Aorta (tissue), 5 donors: ENCODE measurements at regions not wholly inside any gene's neighbourhood (a gene's known extent, or its start where the extent isn't known, plus 50 kb on each side); places are given as distances from the start of the nearest gene placed in this dataset.

ENCODE experiments used
- ATAC-seq: fragments of 200-7000 bp; cut with Tn5 transposase; one replicate; pipeline ENCODE4 v1.9.1; 2022; ENCODE audit warnings: moderate library complexity; ENCODE audit not compliant: low FRiP score
- DNase-seq, 2 donors: peaks; one replicate each; pipeline ENCODE4 v3.0.0-alpha.2; 2020
- H3K27ac ChIP-seq, 2 donors: one replicate each; pipeline ENCODE4 v1.5.1; 2013; ENCODE audit warnings: low read length in 2 of 2, mild to moderate bottlenecking in 2 of 2, moderate library complexity in 2 of 2, control low read depth in 1 of 2, inconsistent platforms in 1 of 2, low read depth in 1 of 2
- H3K27me3 ChIP-seq, 2 donors: one replicate each; pipeline ENCODE4 v1.6.1; 2013; ENCODE audit warnings: control low read depth in 1 of 2, low read length in 1 of 2, mild to moderate bottlenecking in 1 of 2, moderate library complexity in 1 of 2; ENCODE audit not compliant: insufficient read depth in 2 of 2, control insufficient read depth in 1 of 2
- H3K36me3 ChIP-seq, 2 donors: one replicate each; pipeline ENCODE4 v1.6.1; 2013; ENCODE audit warnings: control low read depth in 1 of 2, low read length in 1 of 2, mild to moderate bottlenecking in 1 of 2; ENCODE audit not compliant: insufficient read depth in 2 of 2, control insufficient read depth in 1 of 2
- H3K4me1 ChIP-seq, 2 donors: one replicate each; pipeline ENCODE4 v1.6.1; 2013; ENCODE audit warnings: low read length in 2 of 2, control low read depth in 1 of 2, mild to moderate bottlenecking in 1 of 2, moderate library complexity in 1 of 2; ENCODE audit not compliant: insufficient read depth in 2 of 2, control insufficient read depth in 1 of 2
- H3K4me3 ChIP-seq, 2 donors: one replicate each; pipeline ENCODE4 v1.5.1; 2013; ENCODE audit warnings: low read length in 2 of 2, control low read depth in 1 of 2, mild to moderate bottlenecking in 1 of 2
- H3K9me3 ChIP-seq: one replicate; pipeline ENCODE4 v1.6.1; 2013; ENCODE audit warnings: mild to moderate bottlenecking, low read length; ENCODE audit not compliant: control insufficient read depth
- WGBS, 2 donors: extraction: QIAGEN DNeasy Blood & Tissue Kit; methylation state at CpG; one replicate each; pipeline ENCODE4 v1.1.7; 2013; 5-methylcytosine and 5-hydroxymethylcytosine counted together
- intact Hi-C, 2 donors: fragments of 100-400 bp; cut with DNase I; formaldehyde crosslinking; loops; one replicate each; pipeline versions ENCODE4 v1.14.2 to v1.15.0; 2022
- donor health status: healthy with polysubstance abuse.
- donor health status: Bipolar disorder and iron deficiency.
- donor health status: DM: no; HTN: no; CAD: no.
- donor health status: DM: no; HTN: no; CAD: no.
- donor health status: DM: yes; HTN: yes; CAD: no.

- Histone ChIP-seq H3K27me3 (no peaks in the 10 kb centered on the region), H3K27ac (no peak overlapping the region), H3K4me1 (no peaks in the 10 kb centered on the region), H3K9me3 (peaks cover 1% of the 10 kb centered on the region), H3K4me3 (no peak overlapping the region), H3K36me3 (no peaks in the 10 kb centered on the region)
- 76 to 77% methylated on average over 8 of the region's 8 CpGs for WGBS, 2 donors
- DNase-seq (no peak), ATAC-seq (no peak)
- intact Hi-C loops: no loop called here
Observed at GRCh38 chr3:182117131-182117530, 405.4 kb downstream of the SOX2 start.

DNA sequence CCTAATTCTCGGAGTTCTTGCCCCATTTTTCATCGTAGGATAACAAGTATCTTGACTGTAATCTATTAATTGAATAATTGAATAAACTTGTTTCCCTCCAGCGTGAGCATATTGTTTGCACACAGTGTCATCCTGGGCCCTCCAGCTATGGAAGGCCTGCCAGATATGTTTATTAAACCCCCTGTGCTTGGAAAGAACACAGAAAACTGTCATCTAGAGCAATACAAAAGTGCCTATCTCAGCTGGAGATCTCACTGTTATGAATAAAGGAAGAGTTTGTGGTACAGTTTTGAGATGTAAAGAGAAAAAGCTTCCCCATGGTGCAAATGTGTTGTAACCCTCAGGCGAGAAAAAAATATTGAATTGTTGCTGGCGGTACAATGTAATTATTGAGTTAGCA lies 405.9 kb downstream of the SOX2 start:
- WGBS, 2 donors: 79 to 82% methylated on average over 5 of the region's 5 CpGs
- H3K27ac ChIP-seq: no peak overlapping the region
- H3K4me1 ChIP-seq: no peaks in the 10 kb centered on the region
- DNase-seq (no peak), ATAC-seq (no peak)
- H3K27me3 ChIP-seq: no peaks in the 10 kb centered on the region
- intact Hi-C loops: no loop called here
- no peaks in the 10 kb centered on the region for H3K36me3 ChIP-seq
- peaks cover 1% of the 10 kb centered on the region for H3K9me3 ChIP-seq
- H3K4me3 ChIP-seq: no peak overlapping the region

GRCh38 chr3:182118066-182118465 lies 406.3 kb downstream of the SOX2 start:
- ATAC-seq (no peak), DNase-seq (no peak)
- Histone ChIP-seq H3K4me1 (no peaks in the 10 kb centered on the region), H3K36me3 (no peaks in the 10 kb centered on the region), H3K9me3 (peaks cover 1% of the 10 kb centered on the region), H3K27me3 (no peaks in the 10 kb centered on the region), H3K27ac (no peak overlapping the region), H3K4me3 (no peak overlapping the region)
- WGBS, 2 donors: 70 to 71% methylated on average over 4 of the region's 4 CpGs
- intact Hi-C loops: no loop called here

DNA sequence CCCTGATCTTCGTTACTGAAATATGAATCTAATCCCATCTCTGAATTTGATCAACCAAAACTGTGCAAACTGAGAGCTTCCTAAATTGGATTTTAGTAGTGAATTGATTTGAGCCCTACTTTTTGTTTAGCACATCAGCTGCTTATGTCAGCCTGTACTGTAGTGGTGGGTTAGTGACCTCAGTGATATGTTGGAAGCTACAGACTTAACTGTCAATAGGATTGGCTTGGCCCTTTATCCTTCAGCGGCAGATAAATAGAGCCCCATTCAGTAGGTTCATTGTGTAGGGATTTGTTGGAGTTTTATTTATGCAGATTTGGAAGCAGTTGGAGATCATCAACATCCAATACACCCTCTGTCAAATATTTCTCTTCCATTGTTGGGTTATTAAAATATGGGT lies 409.7 kb downstream of the SOX2 start:
- H3K27ac ChIP-seq: no peak overlapping the region
- no peak overlapping the region for H3K4me3 ChIP-seq
- no peaks in the 10 kb centered on the region for H3K4me1 ChIP-seq
- no peaks in the 10 kb centered on the region for H3K9me3 ChIP-seq
- DNase-seq (no peak), ATAC-seq (no peak)
- intact Hi-C loops: no loop called here
- H3K27me3 ChIP-seq: no peaks in the 10 kb centered on the region
- WGBS, 2 donors: 54 to 59% methylated on average over 2 of the region's 2 CpGs
- no peaks in the 10 kb centered on the region for H3K36me3 ChIP-seq

DNA sequence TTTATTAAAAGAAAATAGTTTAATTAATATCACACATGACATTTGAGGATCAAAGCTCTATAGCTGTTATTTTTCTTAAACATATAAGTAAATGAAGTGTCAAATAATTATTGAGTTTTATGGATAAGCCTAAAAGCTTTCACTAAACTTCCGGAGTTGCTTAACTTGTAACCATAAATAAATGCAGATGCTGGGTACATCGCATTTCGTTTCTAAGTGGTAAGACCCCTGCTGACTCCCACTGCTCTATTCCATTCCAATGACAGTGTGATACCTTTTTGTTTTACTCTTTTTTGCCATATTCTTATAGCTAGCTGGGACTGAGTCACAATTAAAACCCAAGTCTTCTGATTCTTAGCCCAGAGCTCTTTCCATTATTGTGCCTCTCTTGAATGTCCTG lies 411.1 kb downstream of the SOX2 start:
- 37 to 39% methylated on average over 3 of the region's 3 CpGs for WGBS, 2 donors
- intact Hi-C loops: no loop called here
- no peak for DNase-seq
- ATAC-seq: no peak
- Histone ChIP-seq H3K36me3 (no peaks in the 10 kb centered on the region), H3K4me3 (no peak overlapping the region), H3K9me3 (no peaks in the 10 kb centered on the region), H3K27me3 (no peaks in the 10 kb centered on the region), H3K4me1 (no peaks in the 10 kb centered on the region), H3K27ac (no peak overlapping the region)

GRCh38 chr3:182124187-182124586 lies 412.5 kb downstream of the SOX2 start:
- no peak for ATAC-seq

DNA sequence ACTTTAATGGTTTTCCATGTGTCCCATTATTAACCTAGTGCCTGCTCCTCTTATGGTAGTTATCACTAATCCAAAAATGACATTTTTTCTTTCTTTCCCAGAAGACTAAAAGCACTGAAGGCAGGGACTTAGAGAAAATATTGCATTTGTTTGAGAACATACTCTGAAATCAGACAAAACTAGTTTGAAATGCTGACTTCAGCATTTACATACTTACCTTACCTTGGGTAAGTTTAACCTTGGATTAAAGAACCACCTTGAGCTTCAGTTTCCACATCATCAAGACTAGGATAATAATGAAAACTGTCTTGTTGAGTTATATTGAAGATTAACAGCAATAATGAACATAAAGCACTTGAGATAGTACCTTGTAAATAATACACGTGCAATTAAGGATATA lies 413.0 kb downstream of the SOX2 start:
- Histone ChIP-seq H3K36me3 (no peaks in the 10 kb centered on the region), H3K4me1 (no peaks in the 10 kb centered on the region), H3K27me3 (no peaks in the 10 kb centered on the region), H3K27ac (no peak overlapping the region), H3K4me3 (no peak overlapping the region), H3K9me3 (no peaks in the 10 kb centered on the region)
- WGBS, 2 donors: 96 to 98% methylated on average over 1 of the region's 1 CpG
- DNase-seq (no peak), ATAC-seq (no peak)
- intact Hi-C loops: no loop called here

More at GRCh38 chr3:182124187-182124586, 412.5 kb downstream of the SOX2 start:
- 87 to 92% methylated on average over 3 of the region's 3 CpGs for WGBS, 2 donors
- H3K4me1 ChIP-seq: no peaks in the 10 kb centered on the region
- H3K27ac ChIP-seq: no peak overlapping the region
- H3K4me3 ChIP-seq: no peak overlapping the region
- intact Hi-C loops: no loop called here
- no peaks in the 10 kb centered on the region for H3K9me3 ChIP-seq
- H3K27me3 ChIP-seq: no peaks in the 10 kb centered on the region
- DNase-seq: no peak
- H3K36me3 ChIP-seq: no peaks in the 10 kb centered on the region

DNA sequence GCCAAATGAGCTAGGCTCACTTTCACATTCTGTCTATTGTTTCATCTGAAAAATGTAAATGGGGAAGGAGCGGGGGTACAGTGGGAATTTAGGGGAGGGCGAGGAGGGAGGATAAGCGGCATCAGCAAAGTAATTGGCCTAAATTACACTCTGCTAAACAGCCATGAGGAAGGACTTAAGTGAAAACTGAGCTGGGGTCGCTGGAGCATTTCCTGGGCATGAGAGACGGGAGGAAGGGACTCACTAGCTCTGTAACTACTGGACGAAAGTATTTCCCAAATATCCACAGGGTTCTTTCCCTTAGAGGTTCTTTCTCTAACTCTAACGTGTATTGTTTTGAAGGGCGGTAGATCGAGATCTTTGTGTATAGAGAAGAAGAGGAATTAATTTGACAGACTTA lies 418.0 kb downstream of the SOX2 start:
- 52 to 56% methylated on average over 9 of the region's 9 CpGs for WGBS, 2 donors
- DNase-seq (no peak), ATAC-seq (no peak)
- no peak overlapping the region for H3K27ac ChIP-seq
- peaks cover 0 to 2% of the 10 kb centered on the region in 2 donors for H3K27me3 ChIP-seq
- no peak overlapping the region for H3K4me3 ChIP-seq
- intact Hi-C loops: no loop called here
- H3K9me3 ChIP-seq: peaks cover 2% of the 10 kb centered on the region
- no peaks in the 10 kb centered on the region for H3K4me1 ChIP-seq
- H3K36me3 ChIP-seq: no peaks in the 10 kb centered on the region

DNA sequence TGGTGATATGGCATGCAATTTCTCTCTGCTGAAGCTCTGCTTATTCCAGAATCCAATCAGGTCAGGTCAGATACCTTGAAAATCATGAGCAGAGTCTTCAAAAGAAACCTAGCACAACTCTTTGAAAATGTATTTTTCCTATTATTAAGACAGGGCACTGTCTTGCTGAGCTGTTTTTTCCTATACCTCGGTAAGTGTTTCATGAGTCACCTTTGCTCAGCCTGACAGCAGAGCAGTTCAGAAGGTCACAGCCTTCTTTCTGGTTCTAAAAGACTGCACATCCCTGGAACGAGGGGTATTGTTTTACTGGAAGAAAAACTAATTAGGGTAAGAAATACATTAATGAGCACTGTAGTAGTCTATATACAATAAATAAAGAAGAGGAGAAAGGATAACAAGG lies 422.0 kb downstream of the SOX2 start:
- no peak overlapping the region for H3K4me3 ChIP-seq
- WGBS, 2 donors: 39 to 48% methylated on average over 2 of the region's 2 CpGs
- H3K27ac ChIP-seq: no peak overlapping the region
- intact Hi-C loops: no loop called here
- peaks cover 0 to 2% of the 10 kb centered on the region in 2 donors for H3K27me3 ChIP-seq
- peaks cover 2% of the 10 kb centered on the region for H3K9me3 ChIP-seq
- no peaks in the 10 kb centered on the region for H3K36me3 ChIP-seq
- peaks cover 0 to 1% of the 10 kb centered on the region in 2 donors for H3K4me1 ChIP-seq
- ATAC-seq (no peak), DNase-seq (no peak)
